IMR-90 (cell line): ENCODE measurements at regions not wholly inside any gene's neighbourhood (a gene's known extent, or its start where the extent isn't known, plus 50 kb on each side); places are given as distances from the start of the nearest gene placed in this dataset.

Experiments
- ATAC-seq: fragments of 200-7000 bp; cut with Tn5 transposase; 2 replicates; pipeline ENCODE4 v1.9.1; 2020; ENCODE audit warnings: low read depth, mild to moderate bottlenecking, moderate library complexity
- BruUV-seq: library from RNA; stranded (reverse); fragments of 400-500 nt; replicated peaks from 2 replicates; lab custom pipeline; 2021; lab: Mats Ljungman, UMichigan
- CTCF ChIA-PET: fragments of 300-600 bp; formaldehyde crosslinking; extraction: SDS; loops from one replicate; lab custom pipeline; 2021; ENCODE audit warnings: antibody characterized with exemption; lab: Yijun Ruan, JAX
- POLR2A ChIA-PET: fragments of 300-600 bp; sonication (Branson Sonifier 250); formaldehyde crosslinking; loops from one replicate; lab custom pipeline; 2022; ENCODE audit warnings: antibody characterized with exemption; ENCODE audit not compliant: unreplicated experiment; lab: Charles Lee
- DNase-seq: peaks from one replicate; pipeline ENCODE4 v3.0.0; 2013
- H2AFZ ChIP-seq: replicated peaks from 2 replicates; pipeline ENCODE3; 2013; ENCODE audit warnings: low read length, mild to moderate bottlenecking; ENCODE audit not compliant: poor library complexity
- H2AK5ac ChIP-seq: 2 replicates; pipeline ENCODE4 v1.6.1; 2013; ENCODE audit warnings: low read depth, low read length, inconsistent platforms
- H2AK9ac ChIP-seq: replicated peaks from 2 replicates; pipeline ENCODE3; 2013; ENCODE audit warnings: mild to moderate bottlenecking, low read depth, low read length, moderate library complexity; ENCODE audit not compliant: poor library complexity
- H2BK120ac ChIP-seq: 2 replicates; pipeline ENCODE4 v1.6.1; 2013; ENCODE audit warnings: low read depth, low read length, inconsistent platforms
- H2BK15ac ChIP-seq: 3 replicates; pipeline ENCODE4 v1.6.1; 2013; ENCODE audit warnings: low read depth, low read length, inconsistent platforms
- H2BK20ac ChIP-seq: 2 replicates; pipeline ENCODE4 v1.6.1; 2013; ENCODE audit warnings: low read depth, mild to moderate bottlenecking, inconsistent platforms, low read length, moderate library complexity
- H2BK5ac ChIP-seq: 2 replicates; pipeline ENCODE4 v1.6.1; 2013; ENCODE audit warnings: mild to moderate bottlenecking, low read depth, low read length, inconsistent platforms; ENCODE audit not compliant: poor library complexity, severe bottlenecking
- H3K14ac ChIP-seq: replicated peaks from 2 replicates; pipeline ENCODE4 v1.6.1; 2013; ENCODE audit warnings: low read depth, low read length, inconsistent platforms
- H3K18ac ChIP-seq: 2 replicates; pipeline ENCODE4 v1.6.1; 2013; ENCODE audit warnings: low read depth, low read length, control low read depth
- H3K23ac ChIP-seq: 2 replicates; pipeline ENCODE4 v1.6.1; 2013; ENCODE audit warnings: low read depth, low read length, inconsistent platforms
- H3K27ac ChIP-seq: 2 replicates; pipeline ENCODE4 v1.5.1; 2013; ENCODE audit warnings: mild to moderate bottlenecking, control low read depth, low read length; ENCODE audit not compliant: insufficient read depth
- H3K27me3 ChIP-seq: 2 replicates; pipeline ENCODE4 v1.6.1; 2013; ENCODE audit warnings: low read length; ENCODE audit not compliant: control insufficient read depth, insufficient read depth
- H3K36me3 ChIP-seq: 2 replicates; pipeline ENCODE4 v1.6.1; 2013; ENCODE audit warnings: low read length, mixed read lengths; ENCODE audit not compliant: control insufficient read depth, insufficient read depth
- H3K4ac ChIP-seq: 2 replicates; pipeline ENCODE4 v1.6.1; 2013; ENCODE audit warnings: low read depth, low read length, inconsistent platforms
- H3K4me1 ChIP-seq: 2 replicates; pipeline ENCODE4 v1.6.1; 2013; ENCODE audit warnings: low read length, mixed read lengths; ENCODE audit not compliant: control insufficient read depth, insufficient read depth
- H3K4me2 ChIP-seq: 2 replicates; pipeline ENCODE4 v1.6.1; 2013; ENCODE audit warnings: low read depth, mild to moderate bottlenecking, control low read depth, low read length, moderate library complexity
- H3K4me3 ChIP-seq: 2 replicates; pipeline ENCODE4 v1.5.1; 2013; ENCODE audit warnings: low read depth, mild to moderate bottlenecking, control low read depth, low read length, moderate library complexity; ENCODE audit not compliant: insufficient read depth
- H3K56ac ChIP-seq: 2 replicates; pipeline ENCODE4 v1.6.1; 2013; ENCODE audit warnings: low read length, inconsistent platforms; ENCODE audit not compliant: insufficient read depth; ENCODE audit errors: extremely low read depth
- H3K79me1 ChIP-seq, 2 experiments: 2 replicates each; pipeline ENCODE4 v1.6.1; 2013; ENCODE audit warnings: low read length in 2 of 2, inconsistent platforms in 1 of 2, low read depth in 1 of 2
- H3K9ac ChIP-seq: 2 replicates; pipeline ENCODE4 v1.6.1; 2013; ENCODE audit warnings: low read depth, low read length, control low read depth
- H3K9me1 ChIP-seq: 2 replicates; pipeline ENCODE4 v1.6.1; 2013; ENCODE audit warnings: low read length, inconsistent platforms; ENCODE audit not compliant: insufficient read depth
- H3K9me3 ChIP-seq: 2 replicates; pipeline ENCODE4 v1.6.1; 2013; ENCODE audit warnings: low read length; ENCODE audit not compliant: control insufficient read depth, insufficient read depth
- H4K20me1 ChIP-seq: 2 replicates; pipeline ENCODE4 v1.6.1; 2013; ENCODE audit warnings: low read length, inconsistent platforms; ENCODE audit not compliant: insufficient read depth
- H4K5ac ChIP-seq: 2 replicates; pipeline ENCODE4 v1.6.1; 2013; ENCODE audit warnings: mild to moderate bottlenecking, low read depth, low read length, control low read depth
- H4K8ac ChIP-seq, 2 experiments: 2 replicates each; pipeline ENCODE4 v1.6.1; 2013; ENCODE audit warnings: low read depth in 2 of 2, low read length in 2 of 2, control low read depth in 1 of 2, inconsistent platforms in 1 of 2
- H4K91ac ChIP-seq: 2 replicates; pipeline ENCODE4 v1.6.1; 2013; ENCODE audit warnings: low read depth, low read length, inconsistent platforms; ENCODE audit not compliant: insufficient read depth
- BHLHE40 ChIP-seq: fragments of 150-350 bp; IDR thresholded peaks from 2 replicates; pipeline ENCODE4 v1.6.1; 2016; ENCODE audit warnings: mild to moderate bottlenecking, low read depth, low read length
- CEBPB ChIP-seq: IDR thresholded peaks from 2 replicates; pipeline ENCODE4 v1.6.1; 2012; ENCODE audit warnings: low read depth, low read length, improper control_type of control experiment
- CHD1 ChIP-seq: IDR thresholded peaks from 2 replicates; pipeline ENCODE4 v1.6.1; 2012; ENCODE audit warnings: low read depth, low read length, improper control_type of control experiment
- ELK1 ChIP-seq: fragments of 150-350 bp; IDR thresholded peaks from 2 replicates; pipeline ENCODE4 v1.6.1; 2016; ENCODE audit warnings: low read depth, mild to moderate bottlenecking, low read length, moderate library complexity, borderline replicate concordance
- FOS ChIP-seq: fragments of 150-350 bp; IDR thresholded peaks from 2 replicates; pipeline ENCODE4 v1.6.1; 2016; ENCODE audit warnings: low read depth, low read length
- MAFK ChIP-seq: IDR thresholded peaks from 2 replicates; pipeline ENCODE4 v1.6.1; 2012; ENCODE audit warnings: low read depth, low read length, improper control_type of control experiment
- MAZ ChIP-seq: IDR thresholded peaks from 2 replicates; pipeline ENCODE4 v1.6.1; 2012; ENCODE audit warnings: low read depth, mild to moderate bottlenecking, low read length, improper control_type of control experiment, moderate library complexity, borderline replicate concordance
- MXI1 ChIP-seq: IDR thresholded peaks from 2 replicates; pipeline ENCODE4 v1.6.1; 2012; ENCODE audit warnings: low read depth, mild to moderate bottlenecking, low read length, moderate library complexity, borderline replicate concordance
- NFE2L2 ChIP-seq: fragments of 150-350 bp; IDR thresholded peaks from 2 replicates; pipeline ENCODE4 v1.6.1; 2016; ENCODE audit warnings: low read depth, mild to moderate bottlenecking, low read length
- POLR2A ChIP-seq: IDR thresholded peaks from 2 replicates; pipeline ENCODE4 v1.6.1; 2012; ENCODE audit warnings: mild to moderate bottlenecking, low read depth, low read length
- RAD21 ChIP-seq: IDR thresholded peaks from 2 replicates; pipeline ENCODE4 v1.6.1; 2012; ENCODE audit warnings: low read length, improper control_type of control experiment
- RCOR1 ChIP-seq: IDR thresholded peaks from 2 replicates; pipeline ENCODE4 v1.6.1; 2012; ENCODE audit warnings: mild to moderate bottlenecking, low read length, improper control_type of control experiment; ENCODE audit not compliant: insufficient replicate concordance
- RFX5 ChIP-seq: IDR thresholded peaks from 2 replicates; pipeline ENCODE4 v1.8.0; 2012; ENCODE audit warnings: low read depth, mild to moderate bottlenecking, low read length, moderate library complexity
- SMC3 ChIP-seq: fragments of 150-350 bp; IDR thresholded peaks from 2 replicates; pipeline ENCODE4 v1.6.1; 2016; ENCODE audit warnings: low read depth, mild to moderate bottlenecking, antibody characterized with exemption, low read length, moderate library complexity
- USF2 ChIP-seq: fragments of 150-350 bp; IDR thresholded peaks from 2 replicates; pipeline ENCODE4 v1.6.1; 2017; ENCODE audit warnings: mild to moderate bottlenecking, antibody characterized with exemption, low read length, low read depth
- WGBS, 2 experiments: methylation state at CpG; one replicate each; pipeline versions ENCODE4 v1.1.5 to v1.1.7; 2013; ENCODE audit warnings: missing lambda C conversion rate in 2 of 2; ENCODE audit not compliant: insufficient read length in 1 of 2; ENCODE audit errors: extremely low coverage in 2 of 2; 5-methylcytosine and 5-hydroxymethylcytosine counted together
- dilution Hi-C: fragments of 300-500 bp; cut with HindIII; formaldehyde crosslinking; loops from one replicate; pipeline ENCODE4 v1.14.3; 2018; ENCODE audit warnings: low sequenced_read_pairs; ENCODE audit not compliant: unreplicated experiment
- in situ Hi-C: fragments of 300-500 bp; cut with MboI; formaldehyde crosslinking; loops from 3 replicates; pipeline ENCODE4 v1.14.3; 2019; ENCODE audit warnings: low sequenced_read_pairs, inconsistent platforms, mixed read lengths
- intact Hi-C: fragments of 100-400 bp; cut with micrococcal nuclease; formaldehyde crosslinking; loops from 2 replicates; pipeline ENCODE4 v1.10.0; 2022

GRCh38 chrY:12230921-12231320 is 470.1 kb upstream of the USP9Y start:
- no peak for DNase-seq
- dilution Hi-C loops (no loop called here), in situ Hi-C loops (no loop called here), intact Hi-C loops (no loop called here)
- CTCF ChIA-PET, result no interaction called here
- H3K23ac ChIP-seq, result no peak overlapping the region
- no peak overlapping the region for H4K8ac ChIP-seq
- H3K36me3 ChIP-seq, result no peaks in the 10 kb centered on the region
- H2AFZ ChIP-seq, result no peak overlapping the region
- no peaks in the 10 kb centered on the region for H3K4me1 ChIP-seq
- no peak for TF ChIP-seq RFX5
- TF ChIP-seq MAZ, result no peak
- TF ChIP-seq MXI1, result no peak
- no peak for TF ChIP-seq RCOR1
- no peak for TF ChIP-seq CEBPB
- no peak for TF ChIP-seq RAD21
- TF ChIP-seq CHD1, result no peak
- TF ChIP-seq SMC3, result no peak
- no peak for TF ChIP-seq BHLHE40
- TF ChIP-seq NFE2L2, result no peak
- no peak for TF ChIP-seq ELK1
- TF ChIP-seq FOS, result no peak
- TF ChIP-seq USF2, result no peak
- no peak for TF ChIP-seq MAFK
- TF ChIP-seq POLR2A, result no peak
- H3K14ac ChIP-seq, result no peak overlapping the region
- ATAC-seq, result no peak
- no peak overlapping the region for H4K91ac ChIP-seq
- no peak overlapping the region for H3K56ac ChIP-seq
- H3K79me1 ChIP-seq, result no peaks in the 10 kb centered on the region
- H2BK120ac ChIP-seq, result no peak overlapping the region
- H2BK5ac ChIP-seq, result no peak overlapping the region
- H3K9me3 ChIP-seq, result no peaks in the 10 kb centered on the region
- H3K4ac ChIP-seq, result no peak overlapping the region
- no peak overlapping the region for H3K18ac ChIP-seq
- H2BK20ac ChIP-seq, result no peak overlapping the region
- POLR2A ChIA-PET, result no interaction called here
- H3K27me3 ChIP-seq, result no peaks in the 10 kb centered on the region
- H2AK5ac ChIP-seq, result no peak overlapping the region
- no peaks in the 10 kb centered on the region for H3K9me1 ChIP-seq
- no peak overlapping the region for H4K5ac ChIP-seq
- no peak overlapping the region for H3K4me2 ChIP-seq
- no peaks in the 10 kb centered on the region for H4K20me1 ChIP-seq
- H3K27ac ChIP-seq, result no peak overlapping the region
- no CpG with 5 or more reads among the region's 1 CpG for WGBS, 2 experiments
- no peak overlapping the region for H2BK15ac ChIP-seq
- H3K4me3 ChIP-seq, result no peak overlapping the region
- no peak overlapping the region for H2AK9ac ChIP-seq
- no peak overlapping the region for H3K9ac ChIP-seq
- no TSS peak for BruUV-seq
